ENCODE measurements at regions not wholly inside any gene's neighbourhood (a gene's known extent, or its start where the extent isn't known, plus 50 kb on each side); places are given as distances from the start of the nearest gene placed in this dataset.
"Not testable (repeated sequence)": the region's sequence is repeated elsewhere in the genome, so short reads cannot be mapped to it uniquely, and the experiment has no call there.

DNA sequence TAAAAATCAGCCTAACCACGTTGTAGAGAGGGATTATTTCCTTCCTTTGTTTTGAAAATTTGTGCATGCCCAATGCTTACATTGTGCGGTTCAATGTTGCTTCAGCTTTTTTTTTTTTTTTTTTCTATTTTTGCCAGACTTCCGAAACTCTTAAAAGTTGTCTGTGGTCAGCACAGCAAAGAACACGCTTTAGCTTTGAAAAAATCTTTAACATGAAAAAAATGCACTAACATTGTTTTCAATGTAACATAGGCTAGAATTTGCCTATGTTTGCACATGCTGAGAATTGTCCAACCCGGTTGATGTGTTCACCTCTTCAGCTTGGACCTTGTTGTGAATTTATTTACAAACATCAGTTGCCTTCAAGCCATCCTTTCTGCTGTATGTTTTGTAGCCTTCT is 5280.9 kb upstream of the TPTE start:
- H4K20me1 ChIP-seq (ENCODE audit: insufficient read depth, low read length); H3K79me2 ChIP-seq (ENCODE audit: insufficient read depth, low read depth, low read length); BruUV-seq (replicated peaks); H3K4me1 ChIP-seq (ENCODE audit: insufficient read depth, low read length, poor library complexity, severe bottlenecking); CTCF ChIA-PET (ENCODE audit: unreplicated experiment); H3K9me2 ChIP-seq (ENCODE audit: insufficient read depth, low read length); H3K36me3 ChIP-seq (ENCODE audit: insufficient read depth, low read length); H3K4me3 ChIP-seq (ENCODE audit: low read depth, low read length, poor library complexity, severe bottlenecking); H3K27ac ChIP-seq (ENCODE audit: low read depth, low read length, poor library complexity, severe bottlenecking); DNase-seq (ENCODE audit: low spot score); intact Hi-C loops (cut with micrococcal nuclease; ENCODE audit: unreplicated experiment); H2AFZ ChIP-seq (ENCODE audit: low read length); H3K4me2 ChIP-seq (ENCODE audit: low read length): not testable (repeated sequence)
- POLR2A ChIA-PET = interaction anchor here (0.6 kb wide), 1 partner anchor 17 kb away, joined by 3 read pairs; no protein-coding TSS in a partner anchor
- H3K9me3 ChIP-seq (ENCODE audit: low read length) = peaks cover 11% of the 10 kb centered on the region

DNA sequence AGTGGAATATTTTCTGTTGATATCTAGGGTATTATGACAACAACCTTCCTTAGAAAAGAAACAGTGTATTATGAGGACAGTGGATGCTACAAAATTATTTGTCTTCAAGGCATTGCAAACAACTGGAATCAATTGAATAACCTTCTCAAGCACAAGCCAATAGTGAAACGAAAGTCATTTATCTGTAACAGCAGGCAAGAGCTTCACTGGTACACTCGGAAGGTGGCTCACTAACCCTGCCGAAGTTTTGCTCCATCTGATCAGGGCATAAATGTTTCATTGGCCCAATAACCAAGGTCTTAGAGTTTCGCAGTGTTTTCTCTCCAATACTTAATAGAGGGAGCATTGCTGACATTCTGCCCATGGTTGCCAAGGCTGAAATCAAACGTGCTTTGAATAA is 5278.7 kb upstream of the TPTE start:
- peaks cover 11% of the 10 kb centered on the region for H3K9me3 ChIP-seq (ENCODE audit: low read length)
- H3K27ac ChIP-seq (ENCODE audit: low read depth, low read length, poor library complexity, severe bottlenecking); H3K4me2 ChIP-seq (ENCODE audit: low read length); H2AFZ ChIP-seq (ENCODE audit: low read length); H3K9me2 ChIP-seq (ENCODE audit: insufficient read depth, low read length); H3K4me3 ChIP-seq (ENCODE audit: low read depth, low read length, poor library complexity, severe bottlenecking); H3K4me1 ChIP-seq (ENCODE audit: insufficient read depth, low read length, poor library complexity, severe bottlenecking); CTCF ChIA-PET (ENCODE audit: unreplicated experiment); BruUV-seq (replicated peaks); H3K79me2 ChIP-seq (ENCODE audit: insufficient read depth, low read depth, low read length); DNase-seq (ENCODE audit: low spot score); H4K20me1 ChIP-seq (ENCODE audit: insufficient read depth, low read length); POLR2A ChIA-PET; H3K36me3 ChIP-seq (ENCODE audit: insufficient read depth, low read length); intact Hi-C loops (cut with micrococcal nuclease; ENCODE audit: unreplicated experiment): not testable (repeated sequence)

DNA sequence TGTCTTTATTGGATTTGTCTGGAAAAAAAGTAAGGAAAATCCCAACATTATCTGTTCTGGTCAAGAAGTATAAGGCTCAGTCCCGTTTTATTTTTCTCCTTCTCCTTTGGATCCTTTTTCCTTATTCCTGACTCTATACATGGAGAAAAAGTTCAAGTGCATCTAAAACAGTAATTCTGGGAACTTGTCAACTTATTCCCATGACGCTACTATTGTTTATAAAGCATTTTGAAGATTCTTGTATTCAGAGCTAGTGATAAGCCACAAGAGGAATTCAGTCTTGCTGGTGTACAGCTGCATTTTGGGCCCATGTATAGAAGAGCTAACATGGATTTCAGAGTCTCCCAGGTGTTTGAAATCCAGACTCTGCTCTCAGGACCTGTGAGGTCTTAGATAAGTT is 5278.1 kb upstream of the TPTE start:
- intact Hi-C loops (cut with micrococcal nuclease; ENCODE audit: unreplicated experiment); H3K9me2 ChIP-seq (ENCODE audit: insufficient read depth, low read length); CTCF ChIA-PET (ENCODE audit: unreplicated experiment); H3K36me3 ChIP-seq (ENCODE audit: insufficient read depth, low read length); H2AFZ ChIP-seq (ENCODE audit: low read length); H3K27ac ChIP-seq (ENCODE audit: low read depth, low read length, poor library complexity, severe bottlenecking); H3K4me2 ChIP-seq (ENCODE audit: low read length); H3K4me3 ChIP-seq (ENCODE audit: low read depth, low read length, poor library complexity, severe bottlenecking); POLR2A ChIA-PET; H3K4me1 ChIP-seq (ENCODE audit: insufficient read depth, low read length, poor library complexity, severe bottlenecking); H4K20me1 ChIP-seq (ENCODE audit: insufficient read depth, low read length); H3K79me2 ChIP-seq (ENCODE audit: insufficient read depth, low read depth, low read length); DNase-seq (ENCODE audit: low spot score); BruUV-seq (replicated peaks); H3K9me3 ChIP-seq (ENCODE audit: low read length): not testable (repeated sequence)

DNA sequence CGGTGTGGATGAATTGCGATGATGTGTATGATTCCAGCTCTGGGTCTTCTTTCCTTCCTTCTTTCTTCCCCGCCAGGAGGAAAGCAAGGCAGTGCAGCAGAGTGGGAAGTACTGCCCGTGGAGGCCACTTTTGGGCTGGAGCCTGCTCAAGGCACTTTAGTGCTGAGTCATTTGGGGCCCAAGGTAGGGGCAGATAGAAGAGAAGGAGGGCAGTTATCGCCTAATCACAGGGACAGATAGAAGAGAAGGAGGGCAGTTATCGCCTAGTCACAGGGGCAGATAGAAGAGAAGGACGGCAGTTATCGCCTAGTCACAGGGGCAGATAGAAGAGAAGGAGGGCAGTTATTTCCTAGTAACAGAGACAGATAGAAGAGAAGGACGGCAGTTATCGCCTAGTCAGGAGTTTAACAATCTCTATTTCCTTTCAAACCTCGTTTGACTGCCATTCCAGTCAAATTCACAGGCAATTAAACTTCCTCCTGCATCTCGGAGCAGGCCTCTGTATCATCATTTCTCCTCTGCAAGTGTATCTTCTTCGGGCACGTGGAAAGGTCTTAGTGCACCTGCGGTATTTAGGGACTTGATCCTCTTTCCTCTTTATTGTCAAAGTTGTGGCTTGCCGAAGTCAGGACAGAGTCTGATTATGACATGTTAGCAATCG is 5277.5 kb upstream of the TPTE start:
- H2AFZ ChIP-seq (ENCODE audit: low read length); H3K9me2 ChIP-seq (ENCODE audit: insufficient read depth, low read length); H3K4me1 ChIP-seq (ENCODE audit: insufficient read depth, low read length, poor library complexity, severe bottlenecking); intact Hi-C loops (cut with micrococcal nuclease; ENCODE audit: unreplicated experiment); H3K9me3 ChIP-seq (ENCODE audit: low read length); POLR2A ChIA-PET; BruUV-seq (replicated peaks); CTCF ChIA-PET (ENCODE audit: unreplicated experiment); H3K79me2 ChIP-seq (ENCODE audit: insufficient read depth, low read depth, low read length); H3K4me2 ChIP-seq (ENCODE audit: low read length); H4K20me1 ChIP-seq (ENCODE audit: insufficient read depth, low read length); H3K27ac ChIP-seq (ENCODE audit: low read depth, low read length, poor library complexity, severe bottlenecking); DNase-seq (ENCODE audit: low spot score); H3K4me3 ChIP-seq (ENCODE audit: low read depth, low read length, poor library complexity, severe bottlenecking); H3K36me3 ChIP-seq (ENCODE audit: insufficient read depth, low read length): not testable (repeated sequence)

DNA sequence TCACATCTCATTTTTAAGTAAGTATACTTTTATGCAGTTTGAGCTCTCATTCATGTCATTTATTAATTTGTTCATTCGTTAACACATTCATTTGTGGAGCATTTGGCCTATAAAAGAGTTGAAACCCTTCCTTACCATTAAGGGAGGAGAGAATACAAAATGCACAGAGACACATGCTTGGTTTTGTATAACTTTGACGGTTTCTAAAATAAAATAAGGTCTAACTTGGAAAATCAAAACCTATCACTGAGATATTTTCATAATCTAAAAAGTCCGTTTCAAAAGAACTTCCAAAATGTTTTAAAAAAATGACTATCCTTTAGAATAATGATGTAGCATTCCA is 5277.0 kb upstream of the TPTE start:
- H3K4me1 ChIP-seq (ENCODE audit: insufficient read depth, low read length, poor library complexity, severe bottlenecking); BruUV-seq (replicated peaks); H3K79me2 ChIP-seq (ENCODE audit: insufficient read depth, low read depth, low read length); H3K27ac ChIP-seq (ENCODE audit: low read depth, low read length, poor library complexity, severe bottlenecking); CTCF ChIA-PET (ENCODE audit: unreplicated experiment); H3K36me3 ChIP-seq (ENCODE audit: insufficient read depth, low read length); H3K4me2 ChIP-seq (ENCODE audit: low read length); intact Hi-C loops (cut with micrococcal nuclease; ENCODE audit: unreplicated experiment); H3K4me3 ChIP-seq (ENCODE audit: low read depth, low read length, poor library complexity, severe bottlenecking); POLR2A ChIA-PET; H4K20me1 ChIP-seq (ENCODE audit: insufficient read depth, low read length); DNase-seq (ENCODE audit: low spot score); H2AFZ ChIP-seq (ENCODE audit: low read length); H3K9me3 ChIP-seq (ENCODE audit: low read length); H3K9me2 ChIP-seq (ENCODE audit: insufficient read depth, low read length): not testable (repeated sequence)

DNA sequence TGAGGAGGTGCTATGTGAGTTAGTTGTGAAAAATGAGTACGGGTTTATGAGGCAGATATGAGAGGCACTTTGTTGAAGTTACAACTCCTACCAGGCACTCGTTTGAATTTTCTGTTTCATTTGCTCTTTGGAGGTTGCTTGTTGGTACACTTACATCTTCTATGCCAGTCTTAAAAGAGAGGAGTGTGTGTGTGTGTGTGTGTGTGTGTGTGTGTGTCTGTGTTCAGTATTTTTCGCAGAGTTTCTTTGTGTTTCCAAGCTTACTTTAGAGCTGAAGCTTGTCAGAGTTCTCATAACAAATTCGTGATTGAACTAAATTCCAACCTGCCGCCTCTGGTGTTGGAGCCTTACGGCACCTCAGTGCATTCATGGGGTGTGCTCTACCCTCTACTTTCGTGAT is 5276.4 kb upstream of the TPTE start:
- CTCF ChIA-PET (ENCODE audit: unreplicated experiment); H3K9me3 ChIP-seq (ENCODE audit: low read length); H3K9me2 ChIP-seq (ENCODE audit: insufficient read depth, low read length); intact Hi-C loops (cut with micrococcal nuclease; ENCODE audit: unreplicated experiment); H3K27ac ChIP-seq (ENCODE audit: low read depth, low read length, poor library complexity, severe bottlenecking); DNase-seq (ENCODE audit: low spot score); H3K4me3 ChIP-seq (ENCODE audit: low read depth, low read length, poor library complexity, severe bottlenecking); H3K79me2 ChIP-seq (ENCODE audit: insufficient read depth, low read depth, low read length); H2AFZ ChIP-seq (ENCODE audit: low read length); H3K4me2 ChIP-seq (ENCODE audit: low read length); BruUV-seq (replicated peaks); POLR2A ChIA-PET; H3K4me1 ChIP-seq (ENCODE audit: insufficient read depth, low read length, poor library complexity, severe bottlenecking); H4K20me1 ChIP-seq (ENCODE audit: insufficient read depth, low read length); H3K36me3 ChIP-seq (ENCODE audit: insufficient read depth, low read length): not testable (repeated sequence)

DNA sequence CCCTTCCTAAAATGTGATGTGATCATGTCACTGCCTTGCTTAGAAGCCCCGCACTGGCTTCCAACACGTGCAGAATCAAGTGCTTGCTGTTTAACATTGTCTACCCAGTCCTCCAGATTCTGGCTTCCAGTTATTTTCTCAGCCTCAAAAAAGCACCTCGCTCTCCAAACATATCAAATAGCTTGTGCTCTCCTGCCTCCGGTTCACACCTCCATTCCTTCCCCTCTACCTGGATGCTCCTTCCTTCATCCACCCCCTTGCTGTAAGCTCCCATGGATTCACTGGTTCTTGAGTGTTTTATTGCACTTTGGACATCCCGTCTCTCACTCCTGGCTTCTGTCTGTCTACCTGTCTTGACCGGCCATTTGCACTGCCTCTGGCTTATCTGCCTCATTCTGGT is 5275.0 kb upstream of the TPTE start:
- H3K36me3 ChIP-seq (ENCODE audit: insufficient read depth, low read length); H3K79me2 ChIP-seq (ENCODE audit: insufficient read depth, low read depth, low read length); H3K9me2 ChIP-seq (ENCODE audit: insufficient read depth, low read length); H3K4me2 ChIP-seq (ENCODE audit: low read length); CTCF ChIA-PET (ENCODE audit: unreplicated experiment); intact Hi-C loops (cut with micrococcal nuclease; ENCODE audit: unreplicated experiment); H4K20me1 ChIP-seq (ENCODE audit: insufficient read depth, low read length); POLR2A ChIA-PET; BruUV-seq (replicated peaks); H3K9me3 ChIP-seq (ENCODE audit: low read length); H2AFZ ChIP-seq (ENCODE audit: low read length); DNase-seq (ENCODE audit: low spot score); H3K4me3 ChIP-seq (ENCODE audit: low read depth, low read length, poor library complexity, severe bottlenecking); H3K27ac ChIP-seq (ENCODE audit: low read depth, low read length, poor library complexity, severe bottlenecking); H3K4me1 ChIP-seq (ENCODE audit: insufficient read depth, low read length, poor library complexity, severe bottlenecking): not testable (repeated sequence)

Data from OCI-LY7 (cell line).